GM18870 (cell line): ENCODE measurements at regions not wholly inside any gene's neighbourhood (a gene's known extent, or its start where the extent isn't known, plus 50 kb on each side); places are given as distances from the start of the nearest gene placed in this dataset.
"Not testable (repeated sequence)": the region's sequence is repeated elsewhere in the genome, so short reads cannot be mapped to it uniquely, and the experiment has no call there.

Source experiments
- ATAC-seq: cut with Tn5 transposase; IDR thresholded peaks from one replicate; pipeline ENCODE4 v1.9.1; 2021; ENCODE audit warnings: moderate library complexity; ENCODE audit not compliant: unreplicated experiment

DNA sequence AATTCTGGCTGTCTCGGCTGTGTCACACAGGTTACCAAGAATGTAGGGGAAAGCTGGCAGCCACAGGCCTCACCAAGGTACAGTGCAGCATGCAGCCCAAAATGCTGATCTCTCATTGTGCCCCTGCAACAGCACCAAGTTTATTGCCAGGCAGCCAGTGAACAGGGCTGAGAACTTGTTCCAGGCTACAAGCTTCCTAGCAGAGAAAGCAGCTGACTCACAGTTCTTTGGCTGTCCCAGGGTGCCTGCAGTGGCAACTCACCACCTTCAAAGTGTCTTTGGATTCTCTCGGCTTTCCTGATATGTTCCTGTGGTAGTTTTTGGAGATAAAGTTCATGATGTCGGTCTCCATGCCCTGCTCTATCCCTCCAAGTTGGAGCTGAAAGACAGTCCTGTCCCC is 719.1 kb upstream of the ANO3 start:
- ATAC-seq = no peak

DNA sequence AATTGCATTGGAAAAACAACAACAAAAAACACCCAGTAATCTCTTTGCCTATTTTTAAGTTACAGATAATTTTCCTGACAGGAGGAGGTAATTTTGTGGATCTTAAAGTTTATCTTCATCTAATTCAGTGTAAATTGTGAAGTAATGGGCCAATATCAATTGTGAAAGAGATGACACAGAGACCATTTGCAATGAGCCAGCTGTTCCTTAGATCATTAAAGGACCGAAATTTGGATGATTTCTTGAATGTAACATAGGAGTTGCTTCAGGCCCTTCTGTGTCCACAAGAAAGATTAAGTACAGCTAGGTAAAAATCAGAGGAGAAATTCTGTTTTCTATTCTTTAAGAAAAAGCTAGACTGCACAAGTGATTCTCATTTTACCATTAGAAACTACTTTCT is 718.5 kb upstream of the ANO3 start:
- ATAC-seq = no peak

- no peak for ATAC-seq
These were observed 718.1 kb upstream of the ANO3 start for GRCh38 chr11:25613865-25614264.

DNA sequence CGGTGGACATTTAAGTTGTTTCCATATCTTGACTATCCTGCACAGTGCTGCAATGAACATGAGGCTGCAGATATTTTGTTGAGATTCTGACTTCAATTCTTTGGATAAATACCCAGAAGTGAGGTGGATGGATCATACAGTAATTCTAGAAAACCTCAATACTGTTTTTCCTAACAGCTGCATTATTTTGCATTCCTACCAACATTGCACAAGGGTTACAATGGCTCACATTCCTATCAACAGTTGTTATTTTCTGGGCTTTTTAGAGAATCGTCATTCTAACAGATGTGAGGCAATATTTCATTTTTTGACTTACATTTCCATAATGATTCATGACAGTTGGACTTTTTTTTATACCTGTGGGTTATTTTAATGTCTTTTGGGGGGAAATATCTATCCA is 716.9 kb upstream of the ANO3 start:
- no peak for ATAC-seq

GRCh38 chr11:25615841-25616240 is 716.1 kb upstream of the ANO3 start:
- ATAC-seq = no peak

GRCh38 chr11:25625094-25625493 is 706.8 kb upstream of the ANO3 start:
- ATAC-seq = no peak

GRCh38 chr11:25628030-25628429 is 703.9 kb upstream of the ANO3 start:
- no peak for ATAC-seq

GRCh38 chr11:25633230-25633629 is 698.7 kb upstream of the ANO3 start:
- ATAC-seq = no peak

GRCh38 chr11:25649220-25649619 is 682.7 kb upstream of the ANO3 start:
- not testable (repeated sequence) for ATAC-seq

GRCh38 chr11:25650319-25650718 is 681.6 kb upstream of the ANO3 start:
- no peak for ATAC-seq

DNA sequence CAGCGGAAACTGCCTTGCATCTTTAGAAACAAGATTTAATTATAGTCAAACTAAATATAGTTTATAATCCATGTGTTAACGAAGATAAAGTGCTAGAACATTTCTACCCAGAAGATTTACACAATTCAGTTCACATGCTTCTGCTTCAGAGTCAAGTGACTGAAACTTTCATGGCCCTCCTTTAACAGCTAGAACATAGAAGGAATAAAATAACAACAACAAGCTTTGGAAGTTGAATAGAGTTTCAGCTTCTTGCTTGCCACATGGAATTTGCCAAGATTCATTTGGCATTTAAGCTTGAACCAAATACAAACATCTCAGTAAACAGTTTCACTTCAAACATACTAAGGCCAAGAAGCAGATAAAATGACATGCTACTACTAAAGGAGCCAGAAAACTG is 676.3 kb upstream of the ANO3 start:
- ATAC-seq = no peak

DNA sequence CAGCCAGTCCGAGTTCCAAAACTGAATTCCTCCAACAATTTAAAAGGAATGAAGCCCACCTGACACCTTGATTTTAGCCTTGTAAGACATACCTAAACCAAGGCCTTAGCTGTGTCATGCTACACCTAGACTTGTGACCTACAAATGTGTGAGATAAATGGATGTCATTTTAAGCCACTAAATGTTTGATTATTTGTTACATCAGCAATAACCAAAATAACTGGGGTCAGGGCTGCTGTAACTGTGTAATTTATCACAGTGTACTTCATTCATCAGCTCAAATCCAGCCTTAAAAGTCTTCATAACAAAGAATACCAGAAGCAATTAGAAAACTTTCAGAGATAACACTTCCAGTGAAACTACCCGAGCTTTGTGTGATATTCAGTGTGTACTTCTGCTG is 673.0 kb upstream of the ANO3 start:
- no peak for ATAC-seq

- ATAC-seq = no peak
These were observed 672.2 kb upstream of the ANO3 start for GRCh38 chr11:25659706-25660105.

- no peak for ATAC-seq
These were observed 664.1 kb upstream of the ANO3 start for GRCh38 chr11:25667871-25668270.

GRCh38 chr11:25691959-25692358 is 640.0 kb upstream of the ANO3 start:
- ATAC-seq = no peak

DNA sequence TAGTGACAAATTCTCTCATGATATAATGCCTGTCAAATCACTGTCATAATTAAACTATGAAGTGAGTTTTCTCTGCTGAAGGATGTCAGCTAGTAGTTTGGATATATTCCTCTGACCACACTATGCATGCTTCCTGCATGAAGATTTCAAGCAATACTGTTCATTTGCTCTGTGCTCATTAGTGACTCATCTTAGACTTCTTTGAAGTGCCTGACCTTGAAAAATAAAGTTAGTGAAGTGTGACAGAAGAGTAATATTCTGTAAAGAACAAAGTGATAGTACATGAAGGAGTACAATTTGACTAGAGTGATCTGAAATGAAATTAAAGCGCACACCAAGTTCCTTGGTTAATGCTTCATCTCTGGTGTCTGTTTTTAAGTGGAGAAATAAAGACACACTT is 629.5 kb upstream of the ANO3 start:
- no peak for ATAC-seq

DNA sequence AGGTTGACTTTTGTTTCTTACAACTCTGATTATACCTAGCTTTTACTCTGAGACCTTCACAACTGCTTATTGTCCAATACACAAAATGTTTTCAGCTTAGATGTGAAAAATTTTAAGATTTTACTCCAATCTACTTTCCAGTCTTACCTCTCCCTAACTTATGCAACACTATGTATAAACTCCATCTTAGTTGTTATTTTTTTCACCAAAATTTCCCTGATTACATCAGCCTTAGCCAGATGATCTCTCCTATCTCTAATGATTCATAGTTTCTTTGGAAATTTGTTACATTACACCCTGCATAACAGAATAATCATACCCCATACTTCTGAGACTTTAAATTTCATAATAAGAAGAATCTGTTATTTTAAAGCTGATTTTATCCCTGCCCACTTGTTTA is 621.0 kb upstream of the ANO3 start:
- no peak for ATAC-seq

DNA sequence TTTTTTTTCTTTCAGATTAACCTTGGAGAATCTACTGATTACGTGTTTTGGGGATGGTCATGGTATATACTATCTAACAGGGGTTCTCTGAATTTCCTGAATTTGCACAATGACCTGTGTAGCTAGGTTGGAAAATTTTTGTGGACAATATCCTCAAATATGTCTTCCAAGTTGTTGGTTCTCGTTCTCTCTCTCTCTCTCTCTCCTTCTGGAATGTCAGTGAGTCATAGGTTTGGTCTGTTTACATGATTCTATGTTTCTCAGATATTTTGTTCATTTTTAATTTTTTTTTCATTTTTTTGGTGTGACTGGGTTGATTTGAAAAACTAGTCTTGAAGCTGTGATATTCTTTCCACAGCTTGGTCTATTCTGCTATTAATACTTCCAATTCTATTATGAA is 604.0 kb upstream of the ANO3 start:
- no peak for ATAC-seq

DNA sequence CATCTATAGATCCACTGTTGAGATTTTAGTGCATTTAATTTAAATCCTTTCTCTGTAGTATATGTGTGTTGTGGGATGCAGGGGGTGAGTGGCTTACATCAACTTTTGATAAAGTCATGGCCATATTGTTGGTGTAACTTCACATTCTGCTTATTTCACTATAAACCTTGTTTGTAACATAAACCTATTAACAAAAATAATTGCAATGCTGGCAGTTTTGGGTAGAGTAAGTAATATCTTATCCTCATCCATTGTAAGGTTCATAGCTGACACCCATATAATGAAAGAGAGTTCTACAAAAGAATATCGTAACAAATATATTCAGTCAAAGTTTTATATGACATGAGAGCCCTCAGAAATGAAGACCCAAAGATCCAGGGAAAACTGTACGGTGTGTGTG is 601.7 kb upstream of the ANO3 start:
- ATAC-seq = no peak

GRCh38 chr11:25733777-25734176 is 598.2 kb upstream of the ANO3 start:
- no peak for ATAC-seq

DNA sequence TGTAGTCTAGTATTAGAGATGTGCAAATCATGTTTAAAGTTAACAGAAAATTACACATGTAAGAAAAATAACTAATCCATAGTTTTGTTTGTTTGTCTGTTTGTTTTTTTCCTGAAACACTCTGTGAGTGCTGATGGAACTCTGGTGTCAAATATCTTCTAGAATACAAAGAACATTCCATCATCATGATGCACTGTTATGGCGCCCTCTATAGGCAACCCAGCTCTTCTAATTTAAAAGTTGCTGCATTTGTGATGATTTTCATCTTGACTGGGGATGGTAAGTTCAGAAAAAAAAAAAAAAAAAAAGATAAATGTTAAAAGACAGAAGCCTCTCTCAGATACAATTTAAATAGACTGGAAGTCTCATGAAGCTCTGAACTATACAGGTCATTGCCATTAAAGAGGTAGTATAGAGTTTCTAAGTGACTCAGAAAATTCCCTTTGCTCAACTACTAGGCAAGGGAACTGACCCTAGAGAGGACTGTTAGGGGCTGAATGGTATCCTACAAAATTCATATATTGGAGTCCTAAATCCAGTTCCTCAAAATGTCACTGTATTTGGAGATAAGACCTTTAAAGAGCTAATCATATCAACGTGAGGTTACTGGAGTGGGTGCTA is 597.2 kb upstream of the ANO3 start:
- ATAC-seq = no peak

- no peak for ATAC-seq
These were observed 594.8 kb upstream of the ANO3 start for GRCh38 chr11:25737071-25737675.

DNA sequence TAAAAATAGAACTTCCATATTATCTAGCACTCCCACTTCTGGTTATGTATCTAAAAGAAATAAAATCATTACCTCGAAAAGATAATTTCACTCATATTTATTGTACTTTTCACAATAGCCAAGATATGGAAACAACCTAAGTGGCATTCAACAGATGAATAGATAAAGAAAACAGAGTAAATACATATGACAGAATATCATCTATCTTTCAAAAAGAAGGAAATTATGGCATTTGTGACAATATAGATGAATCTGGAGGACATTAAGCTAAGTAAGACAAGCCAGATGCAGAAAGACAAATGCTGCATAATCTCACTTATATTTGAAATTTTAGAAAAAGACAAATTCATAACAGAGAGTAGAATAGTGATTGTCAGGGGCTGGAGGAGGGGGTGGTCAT is 590.0 kb upstream of the ANO3 start:
- no peak for ATAC-seq
